Bronchial epithelial cell (primary cell): ENCODE measurements at regions not wholly inside any gene's neighbourhood (a gene's known extent, or its start where the extent isn't known, plus 50 kb on each side); places are given as distances from the start of the nearest gene placed in this dataset.
A peak's percentile ranks its signal among the peaks of the same experiment; 100 is the strongest.

Experiments used
- DNase-seq: peaks from one replicate; pipeline ENCODE4 v3.0.0-alpha.2; 2010; ENCODE audit warnings: low read depth
- FAIRE-seq: peaks from 2 replicates; lab custom pipeline; 2011; peaks lifted over from hg19 to GRCh38; lab: Jason Lieb, UNC
- H3K27me3 ChIP-seq: 2 replicates; pipeline ENCODE4 v1.5.1; 2011; ENCODE audit warnings: low read length; ENCODE audit not compliant: control insufficient read depth, insufficient read depth
- H3K36me3 ChIP-seq: 2 replicates; pipeline ENCODE4 v1.5.1; 2011; ENCODE audit warnings: low read length; ENCODE audit not compliant: control insufficient read depth, insufficient read depth
- H3K4me3 ChIP-seq: 2 replicates; pipeline ENCODE4 v1.5.1; 2011; ENCODE audit warnings: mild to moderate bottlenecking, low read depth, low read length, control low read depth
- TF ChIP-seq, protein P1 (sequence below): IDR thresholded peaks from 2 replicates; pipeline ENCODE4 v1.5.1; 2011; ENCODE audit warnings: mild to moderate bottlenecking, moderate library complexity, low read length, control low read depth, inconsistent platforms; ENCODE audit not compliant: insufficient read depth, severe bottlenecking

DNA sequence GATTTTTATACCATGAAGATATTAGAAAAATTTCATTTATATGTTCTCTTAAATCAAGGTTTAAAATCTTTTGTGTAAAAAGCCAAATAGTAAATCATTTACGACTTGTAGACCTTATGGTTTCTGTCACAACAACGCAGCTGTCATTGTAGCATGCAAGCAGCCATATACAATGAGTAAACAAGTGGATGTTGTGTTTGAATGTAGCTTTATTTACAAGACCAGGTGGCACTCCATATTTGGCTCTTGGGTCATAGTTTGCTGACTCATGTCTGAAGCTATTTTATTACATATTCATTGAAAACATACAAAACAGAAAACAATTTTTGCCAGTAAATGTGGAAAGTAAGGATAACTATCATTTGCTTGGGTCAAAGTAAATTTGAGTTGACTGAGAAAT lies 930.8 kb downstream of the SLITRK5 start:
- FAIRE-seq (no peak), DNase-seq (no peak)
- Histone ChIP-seq H3K4me3 (no peak overlapping the region), H3K27me3 (no peaks in the 10 kb centered on the region), H3K36me3 (no peaks in the 10 kb centered on the region)
- TF ChIP-seq, protein P1, sequence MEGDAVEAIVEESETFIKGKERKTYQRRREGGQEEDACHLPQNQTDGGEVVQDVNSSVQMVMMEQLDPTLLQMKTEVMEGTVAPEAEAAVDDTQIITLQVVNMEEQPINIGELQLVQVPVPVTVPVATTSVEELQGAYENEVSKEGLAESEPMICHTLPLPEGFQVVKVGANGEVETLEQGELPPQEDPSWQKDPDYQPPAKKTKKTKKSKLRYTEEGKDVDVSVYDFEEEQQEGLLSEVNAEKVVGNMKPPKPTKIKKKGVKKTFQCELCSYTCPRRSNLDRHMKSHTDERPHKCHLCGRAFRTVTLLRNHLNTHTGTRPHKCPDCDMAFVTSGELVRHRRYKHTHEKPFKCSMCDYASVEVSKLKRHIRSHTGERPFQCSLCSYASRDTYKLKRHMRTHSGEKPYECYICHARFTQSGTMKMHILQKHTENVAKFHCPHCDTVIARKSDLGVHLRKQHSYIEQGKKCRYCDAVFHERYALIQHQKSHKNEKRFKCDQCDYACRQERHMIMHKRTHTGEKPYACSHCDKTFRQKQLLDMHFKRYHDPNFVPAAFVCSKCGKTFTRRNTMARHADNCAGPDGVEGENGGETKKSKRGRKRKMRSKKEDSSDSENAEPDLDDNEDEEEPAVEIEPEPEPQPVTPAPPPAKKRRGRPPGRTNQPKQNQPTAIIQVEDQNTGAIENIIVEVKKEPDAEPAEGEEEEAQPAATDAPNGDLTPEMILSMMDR: no peak

DNA sequence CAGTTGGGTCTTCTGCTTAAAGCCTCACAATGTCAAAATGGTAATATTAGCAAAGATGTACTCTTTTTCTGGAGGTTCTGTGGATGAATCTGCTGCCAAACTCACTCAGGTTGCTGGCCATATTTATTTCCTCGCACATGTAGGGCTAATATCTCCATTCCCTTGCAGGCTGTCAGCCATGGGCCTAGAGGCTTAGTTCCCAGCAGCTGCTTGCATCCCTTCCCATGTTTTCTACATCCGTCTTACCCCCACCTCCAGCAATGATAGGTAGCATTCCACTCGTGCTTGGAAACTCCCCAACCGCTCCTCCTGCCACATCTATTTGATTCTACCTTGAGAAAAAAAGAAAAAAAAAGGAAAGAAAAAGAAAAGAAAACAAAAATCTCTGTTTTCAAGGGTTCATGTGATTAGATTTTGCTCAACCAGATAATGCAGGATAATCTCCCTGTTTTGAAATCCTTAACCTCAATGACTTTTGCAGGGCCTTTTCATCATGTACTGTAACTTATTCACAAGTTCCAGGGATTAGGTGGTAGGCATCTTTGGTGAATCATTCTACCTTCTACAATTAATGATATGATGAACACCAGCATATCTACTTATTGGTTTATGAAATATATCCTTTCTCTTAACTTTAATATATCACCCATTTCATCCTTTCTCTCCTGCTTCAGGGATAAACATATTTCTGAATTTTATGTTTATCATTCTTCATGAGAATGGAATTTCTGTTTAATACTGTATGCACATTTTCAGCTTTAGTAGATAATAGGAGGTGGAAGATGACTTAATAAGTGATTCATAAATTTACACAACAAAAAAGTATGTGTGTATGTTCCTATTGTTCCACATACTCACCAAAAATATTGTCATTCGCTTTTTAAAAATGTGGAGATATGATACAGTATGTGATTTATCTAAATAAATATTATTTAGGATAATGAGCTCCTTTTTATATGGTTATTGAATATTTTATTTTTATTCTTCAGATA lies 931.9 kb downstream of the SLITRK5 start:
- Histone ChIP-seq H3K4me3 (no peak overlapping the region), H3K27me3 (no peaks in the 10 kb centered on the region), H3K36me3 (no peaks in the 10 kb centered on the region)
- no peak for FAIRE-seq
- TF ChIP-seq, protein P1: no peak
- DNase-seq: peak; percentile 75

DNA sequence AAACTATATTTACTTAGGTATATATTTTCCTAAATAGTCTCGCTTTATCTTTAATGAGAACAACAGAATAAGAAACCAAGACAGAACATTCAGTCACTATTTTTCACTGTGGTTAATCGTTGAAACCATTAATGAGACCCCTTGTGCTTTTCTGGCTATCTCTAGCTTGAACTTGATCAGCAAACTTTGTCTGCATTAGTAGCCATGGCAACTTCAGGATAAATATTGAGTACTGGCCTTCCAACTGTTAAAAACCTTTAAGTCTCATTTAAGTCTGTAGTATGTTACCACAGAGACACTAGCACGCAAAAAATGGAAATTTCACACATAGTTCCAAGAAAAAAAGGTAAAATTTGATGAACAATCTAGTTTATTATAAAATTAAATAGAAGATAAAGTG lies 946.0 kb downstream of the SLITRK5 start:
- no peaks in the 10 kb centered on the region for H3K27me3 ChIP-seq
- DNase-seq (no peak), FAIRE-seq (no peak)
- H3K4me3 ChIP-seq: no peak overlapping the region
- H3K36me3 ChIP-seq: no peaks in the 10 kb centered on the region
- TF ChIP-seq, protein P1: no peak

DNA sequence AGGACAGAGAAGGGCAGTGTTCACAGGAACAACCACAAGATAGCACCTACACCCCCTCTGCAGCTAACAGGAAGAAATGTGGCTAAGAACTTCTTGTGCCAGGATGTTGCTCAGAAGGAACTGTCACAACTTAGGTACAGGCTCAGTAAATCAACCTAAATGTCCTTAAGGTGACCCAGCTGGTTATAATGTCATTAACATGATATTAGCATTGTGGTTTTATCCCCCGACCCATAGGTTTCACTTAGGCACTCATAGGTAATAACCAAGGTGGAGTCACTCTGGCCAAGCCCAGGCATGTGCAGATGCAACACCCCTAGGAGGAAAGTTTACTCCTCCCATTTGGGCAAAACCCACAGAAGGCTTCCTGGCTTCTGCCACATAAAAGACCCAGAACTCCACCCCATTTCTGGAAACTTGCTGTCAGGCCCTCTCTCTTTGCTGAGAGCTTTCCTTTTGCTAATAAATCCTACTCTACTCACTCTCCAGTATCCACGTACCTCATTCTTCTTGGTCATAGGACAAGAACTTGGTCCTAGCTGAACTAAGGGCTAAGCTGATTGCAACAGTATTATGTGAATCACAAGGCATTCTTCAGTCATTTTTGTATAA lies 951.3 kb downstream of the SLITRK5 start:
- FAIRE-seq: no peak
- TF ChIP-seq, protein P1: no peak
- no peaks in the 10 kb centered on the region for H3K36me3 ChIP-seq
- no peak overlapping the region for H3K4me3 ChIP-seq
- DNase-seq: peak; percentile 91
- no peaks in the 10 kb centered on the region for H3K27me3 ChIP-seq

DNA sequence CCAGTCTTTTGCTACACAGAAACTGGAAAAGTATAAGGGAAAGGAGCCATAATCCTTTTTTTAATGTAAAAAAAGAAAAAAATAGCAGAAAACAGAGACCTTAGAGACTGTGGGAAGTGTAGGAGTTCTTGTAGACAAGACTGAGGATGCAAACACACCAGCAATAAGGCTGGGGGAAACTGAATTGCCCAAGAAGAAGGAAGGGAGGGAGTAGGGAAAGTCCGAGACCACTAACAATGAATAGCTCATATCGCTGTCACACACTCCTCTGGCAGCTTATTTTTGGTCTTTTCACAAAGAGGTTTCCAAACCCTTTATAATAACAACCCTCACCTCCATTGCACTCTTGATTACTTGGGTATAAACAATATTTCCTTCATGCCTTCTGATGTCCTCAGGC lies 952.0 kb downstream of the SLITRK5 start:
- TF ChIP-seq, protein P1: no peak
- Histone ChIP-seq H3K4me3 (no peak overlapping the region), H3K36me3 (no peaks in the 10 kb centered on the region), H3K27me3 (no peaks in the 10 kb centered on the region)
- peak; percentile 30 for DNase-seq
- FAIRE-seq: no peak
